Activated T-cell treated with anti-CD3 and anti-CD28 coated beads, Interleukin-2, amount 50 U/mL, for 48 hours (primary cell): ENCODE measurements at regions not wholly inside any gene's neighbourhood (a gene's known extent, or its start where the extent isn't known, plus 50 kb on each side); places are given as distances from the start of the nearest gene placed in this dataset.

Experiments used
- DNase-seq, 2 experiments: peaks; one replicate each; pipeline ENCODE4 v3.0.0-alpha.2; 2020

- no peak for DNase-seq
Measured at GRCh38 chr6:145475794-145476396, 259.4 kb downstream of the EPM2A start.

GRCh38 chr6:145480024-145480423 is 255.3 kb downstream of the EPM2A start:
- DNase-seq: no peak

DNA sequence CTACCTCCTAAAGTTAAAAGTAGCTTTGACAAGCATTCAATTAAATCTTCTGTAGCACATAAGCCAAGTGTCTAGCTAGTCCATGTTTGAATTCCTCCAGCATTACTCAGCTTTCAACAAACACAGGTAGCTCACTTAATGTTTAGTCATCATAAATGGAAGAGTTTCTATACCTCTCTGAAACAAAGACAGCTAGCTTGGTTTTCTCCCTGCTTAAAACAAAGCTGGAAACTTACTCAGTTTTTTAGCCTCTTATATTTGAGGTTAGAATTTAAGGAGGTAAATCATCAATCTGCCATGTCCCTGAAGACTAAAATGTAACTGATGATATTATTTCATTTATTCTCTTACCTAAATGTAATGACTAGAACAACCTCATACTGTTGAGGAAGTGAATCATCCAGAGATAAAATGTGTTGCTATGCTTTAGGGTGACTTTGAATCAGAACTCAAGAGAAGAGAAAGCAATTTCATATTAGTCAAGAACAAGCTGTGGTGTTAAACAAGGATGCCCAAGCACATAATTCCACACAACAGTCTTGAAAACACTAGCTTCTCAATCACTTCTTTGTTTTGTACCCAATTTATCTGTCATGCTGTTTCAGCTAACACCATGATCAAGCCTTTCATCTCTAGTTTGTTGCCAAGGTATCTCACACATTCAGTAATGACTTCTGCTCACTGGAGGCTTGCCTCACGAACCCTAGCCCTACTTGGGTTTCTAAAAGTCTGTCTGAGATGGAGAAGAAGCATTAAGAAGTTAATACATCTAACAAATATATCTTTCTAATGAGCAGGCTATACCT is 251.9 kb downstream of the EPM2A start:
- no peak for DNase-seq

GRCh38 chr6:145485288-145485687 is 250.0 kb downstream of the EPM2A start:
- no peak for DNase-seq

GRCh38 chr6:145486306-145486705 is 249.0 kb downstream of the EPM2A start:
- no peak for DNase-seq

DNA sequence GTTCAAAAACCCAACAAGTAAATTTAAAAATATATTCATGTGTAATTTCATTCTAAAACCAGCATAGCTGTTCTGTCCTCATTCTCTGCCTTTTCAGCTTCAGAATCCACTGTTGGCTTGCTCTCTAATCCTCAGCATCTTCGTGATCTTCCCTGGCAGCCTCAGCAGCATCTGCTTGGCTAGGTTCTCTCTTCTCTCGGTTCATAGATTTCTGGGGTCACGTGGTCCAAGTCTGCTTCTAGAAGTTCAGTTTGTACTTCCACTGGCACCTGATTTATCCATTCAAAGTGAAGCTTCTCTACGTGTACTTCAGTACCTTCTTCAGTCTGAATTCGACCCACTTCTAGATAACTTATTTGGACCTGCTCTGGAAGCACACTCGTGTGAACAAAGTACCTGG is 245.7 kb downstream of the EPM2A start:
- no peak for DNase-seq

DNA sequence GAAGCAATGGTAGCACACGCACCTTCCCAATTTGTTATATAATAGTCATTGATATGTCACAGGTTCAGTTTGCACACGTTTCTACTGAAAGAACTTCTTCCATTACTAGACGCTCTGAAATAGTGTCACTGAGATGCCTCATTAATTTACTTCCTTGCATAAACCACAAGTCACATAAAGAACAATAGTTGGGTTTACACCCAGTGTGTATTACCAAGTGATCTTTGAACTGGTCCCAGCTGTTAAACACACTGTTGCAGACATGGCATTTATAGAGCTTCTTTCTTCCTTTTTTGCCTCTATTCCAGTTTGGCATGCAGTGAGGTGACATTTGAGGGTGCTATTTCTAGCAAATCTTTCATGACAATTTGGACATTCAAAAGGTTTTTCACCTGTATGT is 245.3 kb downstream of the EPM2A start:
- no peak for DNase-seq

DNA sequence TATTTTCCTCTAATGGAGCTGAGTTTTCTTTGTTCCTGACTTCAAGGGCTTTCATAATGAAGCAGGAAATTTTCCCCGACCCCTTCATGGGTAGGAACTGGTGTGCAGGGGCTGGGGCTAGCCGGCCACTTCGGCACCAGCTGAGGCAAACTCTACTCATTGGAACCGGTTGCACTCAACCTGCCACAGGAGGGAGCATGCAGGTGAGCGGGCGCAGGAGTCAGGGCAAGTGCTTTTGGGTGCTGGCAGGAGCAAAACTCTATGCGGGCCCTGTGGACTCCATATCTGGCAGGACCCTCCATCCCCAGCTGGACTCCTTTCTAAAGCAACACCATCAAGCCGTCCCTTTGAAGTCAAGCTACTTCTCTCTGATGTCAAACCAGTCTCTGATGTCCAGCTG is 244.2 kb downstream of the EPM2A start:
- no peak for DNase-seq

DNA sequence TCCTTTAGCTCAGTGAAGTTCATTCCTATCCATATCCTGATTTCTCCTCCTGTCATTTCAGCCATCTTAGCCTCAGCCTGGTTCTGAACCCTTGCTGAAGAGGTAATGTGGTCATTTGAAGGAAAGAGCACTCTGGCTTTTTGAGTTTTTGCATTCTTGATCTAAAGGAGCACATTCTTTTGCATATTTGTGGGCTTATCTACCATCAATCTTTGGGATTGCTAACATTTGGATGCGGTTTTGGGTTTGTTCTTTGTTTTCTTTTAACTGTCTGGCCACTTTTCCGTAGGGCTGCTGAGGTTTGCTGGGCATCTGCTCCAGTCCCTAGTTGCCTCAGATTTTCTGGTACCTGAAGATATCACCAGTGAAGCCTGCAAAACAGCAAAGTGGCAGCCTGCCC is 238.3 kb downstream of the EPM2A start:
- no peak for DNase-seq

GRCh38 chr6:145498425-145498824 is 236.9 kb downstream of the EPM2A start:
- no peak for DNase-seq

- no peak for DNase-seq
Measured at GRCh38 chr6:145502416-145502815, 232.9 kb downstream of the EPM2A start.

- no peak for DNase-seq
Measured at GRCh38 chr6:145506136-145506535, 229.2 kb downstream of the EPM2A start.

GRCh38 chr6:145506565-145506964 is 228.8 kb downstream of the EPM2A start:
- no peak for DNase-seq

DNA sequence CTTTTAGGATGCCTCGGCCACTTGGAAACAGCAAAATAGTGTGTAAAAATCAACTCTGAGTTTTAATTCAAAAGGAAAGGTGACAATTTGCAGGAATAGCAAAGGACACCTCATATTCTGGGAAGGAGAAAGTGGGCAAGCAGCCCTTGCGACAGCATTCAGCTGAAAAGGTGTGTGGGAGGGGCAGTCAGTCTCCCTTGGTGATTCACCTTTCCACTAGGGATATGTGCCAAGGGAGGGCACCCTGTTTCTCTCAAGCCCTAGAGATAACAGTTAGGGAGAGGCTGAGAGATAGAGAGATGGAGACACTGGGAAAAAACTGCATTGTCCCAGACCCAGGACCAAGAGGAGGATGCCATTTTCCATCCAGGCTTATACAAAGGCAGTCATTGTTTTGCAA is 228.1 kb downstream of the EPM2A start:
- DNase-seq: no peak

- DNase-seq: no peak
Measured at GRCh38 chr6:145508107-145508506, 227.2 kb downstream of the EPM2A start.

GRCh38 chr6:145517492-145517891 is 217.8 kb downstream of the EPM2A start:
- no peak for DNase-seq

- no peak for DNase-seq
Measured at GRCh38 chr6:145525038-145525437, 210.3 kb downstream of the EPM2A start.

GRCh38 chr6:145529582-145529981 is 205.7 kb downstream of the EPM2A start:
- no peak for DNase-seq

- DNase-seq: no peak
Measured at GRCh38 chr6:145530454-145530853, 204.9 kb downstream of the EPM2A start.

- no peak for DNase-seq
Measured at GRCh38 chr6:145531032-145531431, 204.3 kb downstream of the EPM2A start.

DNA sequence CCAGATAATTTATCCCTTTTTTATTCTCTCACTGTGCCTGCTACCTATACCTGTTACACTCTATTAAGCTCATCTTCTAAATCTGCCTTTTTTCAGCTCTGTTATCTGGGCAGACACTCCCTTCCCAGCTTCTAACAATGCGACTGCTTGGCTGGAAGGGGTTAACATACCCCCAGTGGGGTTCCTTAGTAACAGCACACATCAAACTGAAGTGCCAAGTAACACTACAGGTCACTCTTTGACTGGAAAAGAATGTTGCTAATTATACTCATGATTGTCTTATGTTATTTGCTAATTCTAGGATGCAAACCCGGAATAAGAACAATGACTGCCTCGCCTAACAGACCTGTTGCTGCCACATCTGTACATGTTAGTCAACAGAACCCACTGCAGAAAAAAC is 203.5 kb downstream of the EPM2A start:
- DNase-seq: no peak

DNA sequence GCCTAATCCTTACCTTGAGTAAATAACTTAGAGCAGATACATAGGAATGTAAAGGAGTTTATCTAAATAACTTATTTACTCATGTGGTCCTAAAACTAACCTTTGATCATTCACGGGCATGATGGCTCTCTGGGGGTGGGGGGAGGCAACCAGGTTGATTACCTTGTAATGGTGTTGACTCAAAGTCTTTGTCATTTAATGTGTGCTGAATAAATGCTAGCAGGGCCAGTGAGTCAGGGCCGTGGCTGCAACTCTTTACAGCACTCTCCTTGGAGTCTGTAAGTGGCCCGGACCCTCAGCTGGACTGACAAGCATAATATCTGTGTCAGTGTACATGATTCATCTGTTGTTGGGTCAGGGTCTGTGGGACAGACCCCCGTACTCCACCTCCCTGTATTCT is 203.0 kb downstream of the EPM2A start:
- DNase-seq: no peak

DNA sequence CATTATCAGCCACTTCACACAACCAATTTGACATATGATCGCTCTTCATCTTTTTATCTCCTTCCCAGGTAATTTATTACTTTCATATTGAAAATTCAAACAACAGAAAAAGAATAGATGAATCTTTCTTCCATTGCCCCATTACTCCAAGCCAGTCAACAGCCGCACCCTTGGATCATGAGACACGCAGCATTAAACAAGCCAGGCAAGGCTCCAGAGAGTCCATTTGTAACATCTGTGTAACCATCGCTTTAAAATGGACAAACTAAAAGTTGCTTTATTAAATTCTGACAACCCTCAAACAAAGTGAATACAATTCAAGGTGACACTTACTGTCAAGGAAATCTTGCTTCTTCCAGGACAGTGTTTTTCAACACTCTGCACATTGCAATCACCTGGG is 200.3 kb downstream of the EPM2A start:
- no peak for DNase-seq

GRCh38 chr6:145538989-145539388 is 196.3 kb downstream of the EPM2A start:
- DNase-seq: no peak

DNA sequence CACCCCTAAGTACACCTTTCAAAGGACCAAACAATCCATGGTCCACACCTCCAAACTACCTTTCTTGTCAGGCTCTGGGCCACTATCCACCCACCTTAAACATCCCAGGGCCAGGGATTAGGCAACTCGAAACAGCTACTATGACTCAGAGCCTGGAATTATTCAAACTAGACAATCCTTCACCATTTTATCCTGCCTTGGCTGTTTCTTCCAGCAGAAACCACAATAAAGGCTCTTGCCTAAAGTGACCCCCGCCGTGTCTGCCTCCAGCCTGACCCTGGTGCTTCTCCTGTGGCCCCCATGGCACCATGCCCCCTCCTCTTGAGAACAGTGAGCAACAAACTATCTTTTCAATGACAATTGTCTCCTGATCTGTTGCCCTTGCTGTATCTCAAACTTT is 195.5 kb downstream of the EPM2A start:
- no peak for DNase-seq
